Mesendoderm (in vitro differentiated cells): ENCODE measurements at regions not wholly inside any gene's neighbourhood (a gene's known extent, or its start where the extent isn't known, plus 50 kb on each side); places are given as distances from the start of the nearest gene placed in this dataset.

Source experiments
- DNase-seq: peaks from one replicate; pipeline ENCODE4 v3.0.0; 2013
- H2AK5ac ChIP-seq: 2 replicates; pipeline ENCODE4 v1.6.1; 2013; ENCODE audit warnings: low read length, inconsistent platforms
- H2BK120ac ChIP-seq: 2 replicates; pipeline ENCODE4 v1.6.1; 2013; ENCODE audit warnings: low read depth, mild to moderate bottlenecking, low read length, moderate library complexity, mixed read lengths
- H2BK15ac ChIP-seq: replicated peaks from 2 replicates; pipeline ENCODE4 v1.6.1; 2013; ENCODE audit warnings: low read depth, mild to moderate bottlenecking, moderate library complexity
- H2BK5ac ChIP-seq: 2 replicates; pipeline ENCODE4 v1.6.1; 2013; ENCODE audit warnings: low read length, inconsistent platforms
- H3K18ac ChIP-seq: 2 replicates; pipeline ENCODE4 v1.6.1; 2013; ENCODE audit warnings: mild to moderate bottlenecking, low read length, mixed read lengths
- H3K23ac ChIP-seq: one replicate; pipeline ENCODE4 v1.6.1; 2013; ENCODE audit warnings: low read length
- H3K27ac ChIP-seq: 2 replicates; pipeline ENCODE4 v1.5.1; 2013; ENCODE audit warnings: low read depth, mild to moderate bottlenecking, inconsistent platforms, low read length, moderate library complexity
- H3K27me3 ChIP-seq: 2 replicates; pipeline ENCODE4 v1.6.1; 2013; ENCODE audit warnings: low read length, control low read depth, mild to moderate bottlenecking, inconsistent platforms; ENCODE audit not compliant: insufficient read depth, poor library complexity
- H3K36me3 ChIP-seq: 2 replicates; pipeline ENCODE4 v1.6.1; 2013; ENCODE audit warnings: low read length, inconsistent platforms; ENCODE audit not compliant: control insufficient read depth, insufficient read depth
- H3K4ac ChIP-seq: one replicate; pipeline ENCODE4 v1.6.1; 2013; ENCODE audit warnings: low read depth, mild to moderate bottlenecking, low read length, moderate library complexity
- H3K4me1 ChIP-seq: 2 replicates; pipeline ENCODE4 v1.6.1; 2013; ENCODE audit warnings: low read depth, low read length, inconsistent platforms; ENCODE audit not compliant: control insufficient read depth
- H3K4me2 ChIP-seq: 2 replicates; pipeline ENCODE4 v1.6.1; 2013; ENCODE audit warnings: low read length
- H3K4me3 ChIP-seq: 2 replicates; pipeline ENCODE4 v1.5.1; 2013; ENCODE audit warnings: mild to moderate bottlenecking, low read length
- H3K56ac ChIP-seq: one replicate; pipeline ENCODE4 v1.6.1; 2013; ENCODE audit warnings: low read length
- H3K79me1 ChIP-seq: 2 replicates; pipeline ENCODE4 v1.6.1; 2013; ENCODE audit warnings: low read length, inconsistent platforms
- H3K79me2 ChIP-seq: 2 replicates; pipeline ENCODE4 v1.6.1; 2013; ENCODE audit warnings: mild to moderate bottlenecking, low read length; ENCODE audit not compliant: control insufficient read depth, insufficient read depth
- H3K9ac ChIP-seq: 2 replicates; pipeline ENCODE4 v1.6.1; 2013; ENCODE audit warnings: low read length, inconsistent platforms
- H4K5ac ChIP-seq: one replicate; pipeline ENCODE4 v1.6.1; 2013; ENCODE audit warnings: low read length
- H4K8ac ChIP-seq: one replicate; pipeline ENCODE4 v1.6.1; 2013; ENCODE audit warnings: low read depth, mild to moderate bottlenecking, control low read depth, low read length, moderate library complexity
- WGBS: extraction: QIAGEN DNeasy Blood & Tissue Kit; methylation state at CpG from one replicate; pipeline ENCODE4 v1.1.7; 2013; ENCODE audit warnings: low lambda C conversion rate, missing lambda C conversion rate; ENCODE audit not compliant: insufficient coverage; ENCODE audit errors: extremely low coverage; 5-methylcytosine and 5-hydroxymethylcytosine counted together

- Histone ChIP-seq H3K4ac (no peak overlapping the region), H3K27ac (no peak overlapping the region), H3K79me1 (no peaks in the 10 kb centered on the region), H3K27me3 (no peaks in the 10 kb centered on the region), H4K8ac (no peak overlapping the region), H3K9ac (no peak overlapping the region), H3K79me2 (no peaks in the 10 kb centered on the region), H3K4me1 (no peaks in the 10 kb centered on the region), H3K4me2 (no peak overlapping the region), H3K36me3 (no peaks in the 10 kb centered on the region), H2BK5ac (no peak overlapping the region), H2BK120ac (no peak overlapping the region), H3K23ac (no peak overlapping the region), H2AK5ac (no peak overlapping the region), H3K4me3 (no peak overlapping the region), H4K5ac (no peak overlapping the region), H3K18ac (no peak overlapping the region), H2BK15ac (no peak overlapping the region), H3K56ac (no peak overlapping the region)
- no peak for DNase-seq
- no CpG with 5 or more reads among the region's 1 CpG for WGBS
Observed at GRCh38 chr11:19570889-19571288, 141.7 kb upstream of the NAV2 start.

DNA sequence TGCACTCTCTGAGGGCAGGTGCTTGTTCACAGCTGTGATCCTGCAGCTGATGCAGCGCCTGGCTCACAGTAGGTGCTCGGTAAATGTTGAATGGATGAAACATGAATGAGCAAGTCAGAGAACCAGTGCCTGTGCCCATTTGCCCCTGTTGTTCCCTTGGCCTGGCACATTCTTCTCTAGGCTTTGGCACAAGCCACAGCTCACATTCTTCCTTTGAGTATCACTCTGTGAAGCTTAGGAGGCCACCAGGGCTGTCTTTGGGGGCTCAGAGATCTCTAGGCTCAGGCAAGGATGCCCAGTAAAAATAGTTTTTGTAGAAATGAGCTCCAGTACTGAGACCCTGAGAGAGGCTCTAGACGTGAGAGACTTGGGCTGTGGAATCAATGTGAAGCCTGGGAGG, 144.6 kb upstream of the NAV2 start:
- H3K79me1 ChIP-seq = no peaks in the 10 kb centered on the region
- no peaks in the 10 kb centered on the region for H3K79me2 ChIP-seq
- no peak overlapping the region for H2AK5ac ChIP-seq
- no peak overlapping the region for H4K5ac ChIP-seq
- H3K18ac ChIP-seq = no peak overlapping the region
- no peak overlapping the region for H3K4ac ChIP-seq
- H3K36me3 ChIP-seq = no peaks in the 10 kb centered on the region
- H3K27ac ChIP-seq = no peak overlapping the region
- H2BK5ac ChIP-seq = no peak overlapping the region
- H3K27me3 ChIP-seq = no peaks in the 10 kb centered on the region
- no peak overlapping the region for H3K23ac ChIP-seq
- no peak overlapping the region for H2BK120ac ChIP-seq
- no peak overlapping the region for H3K9ac ChIP-seq
- no peak overlapping the region for H3K4me2 ChIP-seq
- H3K4me1 ChIP-seq = no peaks in the 10 kb centered on the region
- no CpG with 5 or more reads among the region's 3 CpGs for WGBS
- DNase-seq = no peak
- H4K8ac ChIP-seq = no peak overlapping the region
- H3K56ac ChIP-seq = no peak overlapping the region
- H2BK15ac ChIP-seq = no peak overlapping the region
- H3K4me3 ChIP-seq = no peak overlapping the region

DNA sequence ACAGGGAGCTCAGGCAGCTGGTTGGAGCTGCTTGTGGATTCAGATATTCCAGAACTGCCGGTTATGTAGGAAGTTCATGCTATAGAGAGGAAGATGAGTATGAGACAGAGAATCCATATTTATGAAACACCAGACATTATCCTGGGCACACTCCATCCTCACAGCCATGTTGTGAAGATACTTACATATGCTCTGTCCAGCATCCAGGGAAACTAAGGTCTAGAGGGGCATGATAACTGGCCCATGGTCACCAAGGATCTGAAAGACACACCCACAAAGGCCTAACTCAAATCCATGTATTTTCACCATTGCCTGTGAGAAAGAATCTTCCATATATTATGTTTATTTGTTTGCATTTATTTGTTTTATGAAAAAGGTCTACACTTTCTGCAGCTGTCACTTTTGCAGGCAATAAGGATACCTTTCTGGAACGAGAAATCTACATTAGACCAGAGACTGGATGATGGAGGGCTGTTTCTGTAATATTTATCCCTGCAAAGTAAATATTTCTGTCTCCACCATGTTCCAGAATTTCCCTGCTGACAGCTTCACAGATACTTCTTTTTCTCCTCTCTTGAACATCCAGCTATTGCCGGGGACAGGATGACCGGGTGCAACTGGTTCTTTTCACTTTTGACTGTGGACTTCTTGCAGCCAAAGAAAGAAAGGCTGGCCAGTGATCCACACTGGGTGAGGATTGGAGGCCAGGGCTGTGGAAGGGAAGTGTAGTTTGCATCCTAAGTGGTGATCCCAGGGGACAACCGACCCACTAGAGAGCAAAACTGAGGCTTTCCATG, 145.9 kb upstream of the NAV2 start:
- no peak for DNase-seq
- H3K23ac ChIP-seq = no peak overlapping the region
- no peak overlapping the region for H2BK15ac ChIP-seq
- no peak overlapping the region for H3K18ac ChIP-seq
- H3K36me3 ChIP-seq = no peaks in the 10 kb centered on the region
- H3K56ac ChIP-seq = no peak overlapping the region
- no peak overlapping the region for H3K4me3 ChIP-seq
- H4K5ac ChIP-seq = no peak overlapping the region
- no peak overlapping the region for H3K27ac ChIP-seq
- H3K4me2 ChIP-seq = no peak overlapping the region
- H4K8ac ChIP-seq = no peak overlapping the region
- no CpG with 5 or more reads among the region's 5 CpGs for WGBS
- no peak overlapping the region for H2BK120ac ChIP-seq
- no peak overlapping the region for H2BK5ac ChIP-seq
- no peaks in the 10 kb centered on the region for H3K4me1 ChIP-seq
- H3K79me2 ChIP-seq = no peaks in the 10 kb centered on the region
- no peaks in the 10 kb centered on the region for H3K27me3 ChIP-seq
- no peak overlapping the region for H3K4ac ChIP-seq
- H3K79me1 ChIP-seq = no peaks in the 10 kb centered on the region
- no peak overlapping the region for H3K9ac ChIP-seq
- no peak overlapping the region for H2AK5ac ChIP-seq

DNA sequence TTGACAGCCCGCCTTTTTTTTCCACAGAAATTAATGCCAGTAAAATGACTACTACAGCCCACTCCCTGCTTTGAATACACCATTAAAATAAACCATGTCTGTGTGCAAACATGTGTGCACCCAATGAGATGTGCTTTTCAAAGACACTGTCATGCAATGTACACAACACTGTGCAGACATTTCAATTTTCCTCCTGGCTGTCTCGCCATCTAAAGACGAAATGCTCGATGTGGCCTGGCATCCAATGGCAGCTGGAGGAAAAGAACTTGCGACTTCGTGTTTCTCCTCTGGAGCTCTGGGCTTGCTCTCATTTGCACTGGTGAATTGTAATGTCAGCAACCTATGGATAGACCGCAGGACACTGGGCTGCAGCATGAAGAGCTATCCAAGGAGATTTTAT, 147.0 kb upstream of the NAV2 start:
- Histone ChIP-seq H3K9ac (no peak overlapping the region), H3K79me2 (no peaks in the 10 kb centered on the region)
- WGBS = no CpG with 5 or more reads among the region's 7 CpGs

GRCh38 chr11:19562156-19562555, 150.5 kb upstream of the NAV2 start:
- H2BK5ac ChIP-seq = no peak overlapping the region
- no peaks in the 10 kb centered on the region for H3K79me2 ChIP-seq
- no peak overlapping the region for H3K56ac ChIP-seq
- H3K4me3 ChIP-seq = no peak overlapping the region
- WGBS = no CpG with 5 or more reads among the region's 4 CpGs
- H3K23ac ChIP-seq = no peak overlapping the region
- no peaks in the 10 kb centered on the region for H3K36me3 ChIP-seq
- no peak overlapping the region for H3K18ac ChIP-seq
- H3K27ac ChIP-seq = no peak overlapping the region
- no peak overlapping the region for H2BK120ac ChIP-seq
- H4K5ac ChIP-seq = no peak overlapping the region
- no peak overlapping the region for H2AK5ac ChIP-seq
- DNase-seq = no peak
- H3K79me1 ChIP-seq = no peaks in the 10 kb centered on the region
- H3K9ac ChIP-seq = no peak overlapping the region
- H2BK15ac ChIP-seq = no peak overlapping the region
- H3K4me1 ChIP-seq = peaks cover 4% of the 10 kb centered on the region
- H3K27me3 ChIP-seq = no peaks in the 10 kb centered on the region
- no peak overlapping the region for H3K4me2 ChIP-seq
- H3K4ac ChIP-seq = no peak overlapping the region
- H4K8ac ChIP-seq = no peak overlapping the region

More for the DNA sequence above, 147.0 kb upstream of the NAV2 start:
- no peak overlapping the region for H4K5ac ChIP-seq
- no peaks in the 10 kb centered on the region for H3K27me3 ChIP-seq
- no peak overlapping the region for H3K23ac ChIP-seq
- H3K4me3 ChIP-seq = no peak overlapping the region
- no peaks in the 10 kb centered on the region for H3K4me1 ChIP-seq
- H4K8ac ChIP-seq = no peak overlapping the region
- H2BK120ac ChIP-seq = no peak overlapping the region
- no peak for DNase-seq
- no peak overlapping the region for H3K4me2 ChIP-seq
- no peak overlapping the region for H2AK5ac ChIP-seq
- no peak overlapping the region for H2BK15ac ChIP-seq
- H3K4ac ChIP-seq = no peak overlapping the region
- no peak overlapping the region for H3K56ac ChIP-seq
- H2BK5ac ChIP-seq = no peak overlapping the region
- H3K79me1 ChIP-seq = no peaks in the 10 kb centered on the region
- H3K18ac ChIP-seq = no peak overlapping the region
- H3K36me3 ChIP-seq = no peaks in the 10 kb centered on the region
- no peak overlapping the region for H3K27ac ChIP-seq

DNA sequence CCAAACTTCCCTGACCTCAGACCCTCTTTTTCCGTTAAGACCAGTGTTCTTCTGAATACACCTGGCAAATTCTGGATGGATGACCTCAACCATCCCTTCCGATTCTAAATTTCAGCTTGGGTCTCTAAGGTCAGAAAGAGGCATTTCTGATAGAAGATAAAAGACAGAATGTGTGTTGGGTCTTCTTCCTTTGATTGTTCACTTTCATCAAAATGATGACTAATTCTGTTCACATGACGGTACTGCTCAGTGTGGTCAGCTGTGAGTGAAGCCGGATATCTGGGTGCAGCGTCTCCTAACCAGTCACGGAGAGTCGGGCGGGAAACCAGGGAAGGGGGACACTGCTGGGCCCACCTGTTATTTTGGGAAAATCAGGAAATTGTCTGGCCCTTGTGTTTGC, 151.6 kb upstream of the NAV2 start:
- Histone ChIP-seq H2BK5ac (no peak overlapping the region), H2BK120ac (no peak overlapping the region), H3K27ac (no peak overlapping the region), H4K8ac (no peak overlapping the region), H3K18ac (no peak overlapping the region), H3K79me1 (no peaks in the 10 kb centered on the region), H3K4me1 (peaks cover 4% of the 10 kb centered on the region), H3K56ac (no peak overlapping the region), H3K79me2 (no peaks in the 10 kb centered on the region), H2AK5ac (no peak overlapping the region), H3K4ac (no peak overlapping the region), H3K9ac (no peak overlapping the region), H3K4me2 (no peak overlapping the region), H3K23ac (no peak overlapping the region), H2BK15ac (no peak overlapping the region), H4K5ac (no peak overlapping the region), H3K4me3 (no peak overlapping the region), H3K27me3 (no peaks in the 10 kb centered on the region), H3K36me3 (no peaks in the 10 kb centered on the region)
- WGBS = no CpG with 5 or more reads among the region's 8 CpGs
- DNase-seq = no peak
